HG03060 (cell line): ENCODE measurements at regions not wholly inside any gene's neighbourhood (a gene's known extent, or its start where the extent isn't known, plus 50 kb on each side); places are given as distances from the start of the nearest gene placed in this dataset.
"Not testable (repeated sequence)": the region's sequence is repeated elsewhere in the genome, so short reads cannot be mapped to it uniquely, and the experiment has no call there.

Experiments
- ATAC-seq: cut with Tn5 transposase; IDR thresholded peaks from one replicate; pipeline ENCODE4 v1.9.1; 2021; ENCODE audit warnings: low read depth, moderate number of reproducible peaks; ENCODE audit not compliant: unreplicated experiment

GRCh38 chr10:6833458-6834011 lies 253.5 kb upstream of the PRKCQ start:
- no peak for ATAC-seq

- ATAC-seq = not testable (repeated sequence)
Observed at GRCh38 chr10:6830981-6831380, 250.9 kb upstream of the PRKCQ start.

- not testable (repeated sequence) for ATAC-seq
Observed at GRCh38 chr10:6824793-6825192, 244.7 kb upstream of the PRKCQ start.

- ATAC-seq = no peak
Observed at GRCh38 chr10:6823770-6824169, 243.7 kb upstream of the PRKCQ start.

- no peak for ATAC-seq
Observed at GRCh38 chr10:6819301-6819700, 239.2 kb upstream of the PRKCQ start.

GRCh38 chr10:6817770-6818169 lies 237.7 kb upstream of the PRKCQ start:
- ATAC-seq = no peak

- ATAC-seq = no peak
Observed at GRCh38 chr10:6815346-6815745, 235.3 kb upstream of the PRKCQ start.

- no peak for ATAC-seq
Observed at GRCh38 chr10:6813856-6814255, 233.8 kb upstream of the PRKCQ start.

GRCh38 chr10:6813306-6813705 lies 233.2 kb upstream of the PRKCQ start:
- ATAC-seq = no peak

- ATAC-seq = no peak
Observed at GRCh38 chr10:6811153-6811552, 231.1 kb upstream of the PRKCQ start.

- ATAC-seq = no peak
Observed at GRCh38 chr10:6803427-6803783, 223.3 kb upstream of the PRKCQ start.

- ATAC-seq = no peak
Observed at GRCh38 chr10:6802759-6803426, 222.8 kb upstream of the PRKCQ start.

- ATAC-seq = no peak
Observed at GRCh38 chr10:6796231-6796630, 216.2 kb upstream of the PRKCQ start.

GRCh38 chr10:6795541-6795940 lies 215.5 kb upstream of the PRKCQ start:
- ATAC-seq = no peak

- ATAC-seq = not testable (repeated sequence)
Observed at GRCh38 chr10:6794841-6795240, 214.8 kb upstream of the PRKCQ start.

- no peak for ATAC-seq
Observed at GRCh38 chr10:6794441-6794840, 214.4 kb upstream of the PRKCQ start.

- ATAC-seq = no peak
Observed at GRCh38 chr10:6788731-6789130, 208.7 kb upstream of the PRKCQ start.

- ATAC-seq = no peak
Observed at GRCh38 chr10:6788231-6788630, 208.2 kb upstream of the PRKCQ start.

- ATAC-seq = no peak
Observed at GRCh38 chr10:6787718-6788117, 207.6 kb upstream of the PRKCQ start.

- no peak for ATAC-seq
Observed at GRCh38 chr10:6787091-6787490, 207.0 kb upstream of the PRKCQ start.

- ATAC-seq = no peak
Observed at GRCh38 chr10:6786579-6787031, 206.5 kb upstream of the PRKCQ start.

- not testable (repeated sequence) for ATAC-seq
Observed at GRCh38 chr10:6784429-6784828, 204.4 kb upstream of the PRKCQ start.

- ATAC-seq = no peak
Observed at GRCh38 chr10:6783471-6783870, 203.4 kb upstream of the PRKCQ start.
